ENCODE measurements at regions not wholly inside any gene's neighbourhood (a gene's known extent, or its start where the extent isn't known, plus 50 kb on each side); places are given as distances from the start of the nearest gene placed in this dataset.

- TF ChIP-seq, protein P1, sequence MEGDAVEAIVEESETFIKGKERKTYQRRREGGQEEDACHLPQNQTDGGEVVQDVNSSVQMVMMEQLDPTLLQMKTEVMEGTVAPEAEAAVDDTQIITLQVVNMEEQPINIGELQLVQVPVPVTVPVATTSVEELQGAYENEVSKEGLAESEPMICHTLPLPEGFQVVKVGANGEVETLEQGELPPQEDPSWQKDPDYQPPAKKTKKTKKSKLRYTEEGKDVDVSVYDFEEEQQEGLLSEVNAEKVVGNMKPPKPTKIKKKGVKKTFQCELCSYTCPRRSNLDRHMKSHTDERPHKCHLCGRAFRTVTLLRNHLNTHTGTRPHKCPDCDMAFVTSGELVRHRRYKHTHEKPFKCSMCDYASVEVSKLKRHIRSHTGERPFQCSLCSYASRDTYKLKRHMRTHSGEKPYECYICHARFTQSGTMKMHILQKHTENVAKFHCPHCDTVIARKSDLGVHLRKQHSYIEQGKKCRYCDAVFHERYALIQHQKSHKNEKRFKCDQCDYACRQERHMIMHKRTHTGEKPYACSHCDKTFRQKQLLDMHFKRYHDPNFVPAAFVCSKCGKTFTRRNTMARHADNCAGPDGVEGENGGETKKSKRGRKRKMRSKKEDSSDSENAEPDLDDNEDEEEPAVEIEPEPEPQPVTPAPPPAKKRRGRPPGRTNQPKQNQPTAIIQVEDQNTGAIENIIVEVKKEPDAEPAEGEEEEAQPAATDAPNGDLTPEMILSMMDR (IDR thresholded peaks at IDR 0.05), result no peak
- no peak for TF ChIP-seq POLR2A (IDR thresholded peaks at IDR 0.05)
- TF ChIP-seq EP300 (IDR thresholded peaks at IDR 0.05), result no peak
- no peak for TF ChIP-seq POLR2AphosphoS5 (IDR thresholded peaks at IDR 0.05)
These were observed 264.3 kb downstream of the TSN start for GRCh38 chr2:122019724-122020123.

All from gastroesophageal sphincter (tissue), 3 donors.